Neuron (in vitro differentiated cells): ENCODE measurements at regions not wholly inside any gene's neighbourhood (a gene's known extent, or its start where the extent isn't known, plus 50 kb on each side); places are given as distances from the start of the nearest gene placed in this dataset.

ENCODE experiments used
- H2AFZ ChIP-seq: one replicate; pipeline ENCODE4 v1.6.1; 2013; ENCODE audit warnings: low read depth, mild to moderate bottlenecking, inconsistent platforms, low read length, moderate library complexity
- H3K27me3 ChIP-seq: one replicate; pipeline ENCODE4 v1.6.1; 2013; ENCODE audit warnings: low read length; ENCODE audit not compliant: insufficient read depth
- H3K36me3 ChIP-seq: one replicate; pipeline ENCODE4 v1.6.1; 2013; ENCODE audit warnings: low read length; ENCODE audit not compliant: insufficient read depth
- H3K4me1 ChIP-seq: one replicate; pipeline ENCODE4 v1.6.1; 2013; ENCODE audit warnings: low read length; ENCODE audit not compliant: insufficient read depth
- H3K4me3 ChIP-seq: 2 replicates; pipeline ENCODE4 v1.5.1; 2013; ENCODE audit warnings: mild to moderate bottlenecking, low read length, moderate library complexity
- H3K9me3 ChIP-seq: one replicate; pipeline ENCODE4 v1.6.1; 2013; ENCODE audit warnings: low read length

DNA sequence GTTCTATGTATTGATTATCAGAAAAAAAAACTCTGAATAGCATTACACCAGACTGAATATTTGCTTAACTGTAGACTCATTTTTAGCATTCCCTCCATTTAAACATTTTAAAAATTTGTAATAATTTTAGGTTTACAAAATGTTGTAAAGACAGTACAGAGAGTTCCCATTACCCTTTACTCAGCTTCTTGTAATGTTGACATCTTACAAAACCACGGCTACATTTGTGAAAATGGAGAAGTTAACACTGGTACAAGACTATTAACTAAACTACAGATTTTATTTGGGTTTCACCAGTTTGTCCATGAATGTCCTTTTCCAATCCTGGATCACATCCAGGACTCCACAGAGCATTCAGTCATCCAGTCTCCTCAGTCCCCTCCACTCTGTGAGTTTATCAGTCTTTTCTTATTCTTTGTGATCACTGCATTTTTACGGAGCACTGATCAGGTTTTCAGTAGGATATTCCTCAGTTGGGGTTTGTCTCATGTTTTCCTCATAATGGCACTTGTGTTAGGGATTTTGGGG lies 130.0 kb upstream of the EEPD1 start:
- peaks cover 5% of the 10 kb centered on the region for H3K27me3 ChIP-seq

DNA sequence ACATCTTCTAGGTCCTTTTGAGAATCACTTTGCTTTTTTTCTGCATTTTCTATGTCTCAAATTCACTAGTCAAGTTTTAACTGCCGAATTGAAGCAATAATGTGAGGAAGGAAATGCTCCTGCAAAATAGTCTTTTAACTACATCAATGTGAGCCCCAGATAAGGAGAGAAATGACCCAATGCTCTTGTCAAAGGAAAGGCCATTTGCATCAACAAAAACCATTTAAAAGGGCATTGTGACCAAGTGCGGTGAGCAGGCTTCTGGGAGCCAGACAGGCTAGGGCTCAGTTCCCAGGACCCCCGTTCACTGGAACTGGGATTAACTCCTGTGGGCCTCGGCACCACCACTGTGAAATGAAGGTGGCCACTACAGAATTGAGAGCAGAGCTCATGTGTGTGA lies 127.9 kb upstream of the EEPD1 start:
- H3K27me3 ChIP-seq, result peaks cover under 1% of the 10 kb centered on the region
- no peaks in the 10 kb centered on the region for H3K9me3 ChIP-seq
- H3K4me3 ChIP-seq, result no peak overlapping the region
- peaks cover 5% of the 10 kb centered on the region for H3K4me1 ChIP-seq
- H3K36me3 ChIP-seq, result no peaks in the 10 kb centered on the region
- no peak overlapping the region for H2AFZ ChIP-seq

More for the DNA sequence above, 130.0 kb upstream of the EEPD1 start:
- Histone ChIP-seq H3K36me3 (no peaks in the 10 kb centered on the region), H2AFZ (no peak overlapping the region), H3K9me3 (no peaks in the 10 kb centered on the region), H3K4me3 (no peak overlapping the region), H3K4me1 (peaks cover 5% of the 10 kb centered on the region)

DNA sequence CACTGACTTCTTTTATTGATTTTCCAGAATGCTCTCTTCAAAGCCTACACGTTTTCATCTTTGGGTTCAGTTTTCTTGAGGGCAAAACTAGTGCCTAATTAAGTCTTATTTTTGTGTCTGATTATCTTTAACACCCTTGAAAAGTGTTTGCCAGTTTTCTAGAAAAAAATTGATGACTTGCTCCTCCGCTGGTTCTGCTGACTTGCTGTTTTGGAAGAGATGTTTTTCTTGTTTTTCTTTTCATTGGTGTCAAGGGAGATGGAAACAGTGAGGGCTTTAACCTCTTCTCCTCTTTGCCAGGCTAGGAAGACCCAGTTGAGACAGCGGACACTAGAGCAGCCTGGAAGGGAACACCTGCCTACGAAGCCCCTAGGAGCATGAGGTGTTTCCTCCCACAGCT lies 123.7 kb upstream of the EEPD1 start:
- Histone ChIP-seq H2AFZ (no peak overlapping the region), H3K4me1 (peaks cover 5% of the 10 kb centered on the region), H3K9me3 (no peaks in the 10 kb centered on the region), H3K36me3 (no peaks in the 10 kb centered on the region), H3K27me3 (peaks cover 3% of the 10 kb centered on the region), H3K4me3 (no peak overlapping the region)

GRCh38 chr7:36029853-36030515 lies 123.1 kb upstream of the EEPD1 start:
- no peaks in the 10 kb centered on the region for H3K9me3 ChIP-seq
- peaks cover 3% of the 10 kb centered on the region for H3K27me3 ChIP-seq
- H3K4me1 ChIP-seq, result peaks cover 4% of the 10 kb centered on the region
- no peak overlapping the region for H3K4me3 ChIP-seq
- no peak overlapping the region for H2AFZ ChIP-seq
- H3K36me3 ChIP-seq, result no peaks in the 10 kb centered on the region

- no peaks in the 10 kb centered on the region for H3K36me3 ChIP-seq
- no peaks in the 10 kb centered on the region for H3K9me3 ChIP-seq
- H3K27me3 ChIP-seq, result peaks cover 3% of the 10 kb centered on the region
- H2AFZ ChIP-seq, result no peak overlapping the region
- no peak overlapping the region for H3K4me3 ChIP-seq
- H3K4me1 ChIP-seq, result peaks cover 3% of the 10 kb centered on the region
Observed at GRCh38 chr7:36032361-36032818, 120.7 kb upstream of the EEPD1 start.

DNA sequence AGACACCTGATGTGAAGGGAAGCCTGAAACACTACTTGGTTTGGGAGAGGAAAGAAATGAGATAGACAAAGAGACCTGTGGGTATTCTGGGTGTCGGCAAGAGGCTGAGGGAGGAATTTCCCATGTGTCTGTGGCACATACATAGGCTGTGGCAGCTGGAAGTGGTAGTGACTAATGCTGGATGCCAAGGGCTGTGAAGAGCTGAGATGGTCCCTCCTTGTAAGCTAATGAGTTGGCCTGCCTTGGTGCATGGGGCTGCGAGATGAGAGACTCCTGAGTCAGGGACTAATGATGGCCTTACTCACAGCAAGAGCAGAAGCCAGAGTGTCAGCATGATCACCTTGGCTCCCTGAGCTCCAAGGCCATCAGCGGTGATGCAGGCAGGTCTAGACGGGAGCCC lies 119.0 kb upstream of the EEPD1 start:
- no peak overlapping the region for H3K4me3 ChIP-seq
- peaks cover 3% of the 10 kb centered on the region for H3K27me3 ChIP-seq
- H3K36me3 ChIP-seq, result no peaks in the 10 kb centered on the region
- H3K9me3 ChIP-seq, result no peaks in the 10 kb centered on the region
- H3K4me1 ChIP-seq, result peaks cover 5% of the 10 kb centered on the region
- no peak overlapping the region for H2AFZ ChIP-seq

- Histone ChIP-seq H3K4me3 (no peak overlapping the region), H3K4me1 (peaks cover 5% of the 10 kb centered on the region), H3K27me3 (peaks cover 3% of the 10 kb centered on the region)
Observed at GRCh38 chr7:36035186-36035585, 117.9 kb upstream of the EEPD1 start.

DNA sequence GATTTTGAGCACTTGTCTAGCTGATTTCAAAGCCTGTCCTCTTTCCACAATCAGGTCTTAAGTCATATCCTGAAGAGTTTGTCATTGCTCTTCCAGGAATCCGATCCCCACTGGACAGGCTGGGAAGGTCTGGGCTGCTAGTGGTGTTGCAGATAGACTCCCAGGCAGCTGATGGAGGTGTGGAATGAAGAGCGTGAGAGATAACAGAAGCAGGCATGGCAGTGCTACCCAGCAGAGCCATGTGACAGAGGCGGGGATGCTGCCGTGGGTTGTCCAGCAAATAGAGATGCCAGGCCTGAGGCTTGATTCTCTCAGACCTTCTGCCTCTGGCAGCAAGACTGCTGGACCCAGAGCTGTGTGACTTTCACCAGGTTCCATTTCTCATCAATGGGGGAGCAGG lies 116.5 kb upstream of the EEPD1 start:
- Histone ChIP-seq H3K27me3 (peaks cover 3% of the 10 kb centered on the region), H3K36me3 (no peaks in the 10 kb centered on the region), H3K4me1 (peaks cover 5% of the 10 kb centered on the region), H3K4me3 (no peak overlapping the region), H3K9me3 (no peaks in the 10 kb centered on the region), H2AFZ (no peak overlapping the region)

More at GRCh38 chr7:36035186-36035585, 117.9 kb upstream of the EEPD1 start:
- no peak overlapping the region for H2AFZ ChIP-seq
- H3K9me3 ChIP-seq, result no peaks in the 10 kb centered on the region
- no peaks in the 10 kb centered on the region for H3K36me3 ChIP-seq

GRCh38 chr7:36037121-36037662 lies 115.9 kb upstream of the EEPD1 start:
- Histone ChIP-seq H3K9me3 (no peaks in the 10 kb centered on the region), H3K4me1 (peaks cover 5% of the 10 kb centered on the region), H3K27me3 (peaks cover 3% of the 10 kb centered on the region), H3K36me3 (no peaks in the 10 kb centered on the region), H2AFZ (no peak overlapping the region), H3K4me3 (no peak overlapping the region)

DNA sequence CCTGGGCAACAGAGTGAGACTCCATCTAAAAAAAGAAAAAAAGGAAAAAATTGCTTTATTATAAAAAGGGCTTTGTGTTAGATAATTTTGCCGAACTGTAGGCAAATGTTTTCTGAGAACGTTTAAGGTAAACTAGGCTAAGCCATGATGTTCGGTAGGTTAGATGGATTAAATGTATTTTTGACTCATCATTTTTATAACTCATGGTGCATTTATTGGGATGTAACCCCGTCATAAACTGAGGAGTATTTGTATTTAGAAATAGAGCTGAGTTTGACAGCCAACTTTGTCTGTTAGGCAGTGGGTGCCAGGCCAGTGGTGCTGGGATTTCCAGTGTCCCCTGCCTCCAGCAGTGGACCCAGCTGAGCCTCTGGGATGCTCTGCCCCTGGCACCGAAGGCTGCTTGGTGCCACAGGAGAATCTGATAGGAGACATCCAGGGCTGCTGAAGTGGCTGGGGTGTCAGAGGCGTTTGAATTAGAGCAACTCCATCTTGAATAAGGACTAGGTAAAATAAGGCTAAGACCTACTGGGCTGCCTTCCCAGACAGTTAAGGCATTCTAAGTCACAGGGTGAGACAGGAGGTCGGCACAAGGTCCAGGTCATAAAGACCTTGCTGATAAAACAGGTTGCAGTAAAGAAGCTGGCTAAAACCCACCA lies 114.9 kb upstream of the EEPD1 start:
- H2AFZ ChIP-seq, result no peak overlapping the region
- no peaks in the 10 kb centered on the region for H3K36me3 ChIP-seq
- peaks cover 3% of the 10 kb centered on the region for H3K27me3 ChIP-seq
- H3K4me3 ChIP-seq, result no peak overlapping the region
- H3K4me1 ChIP-seq, result peaks cover 5% of the 10 kb centered on the region
- no peaks in the 10 kb centered on the region for H3K9me3 ChIP-seq

GRCh38 chr7:36039243-36039642 lies 113.8 kb upstream of the EEPD1 start:
- Histone ChIP-seq H3K27me3 (no peaks in the 10 kb centered on the region), H3K9me3 (no peaks in the 10 kb centered on the region)

DNA sequence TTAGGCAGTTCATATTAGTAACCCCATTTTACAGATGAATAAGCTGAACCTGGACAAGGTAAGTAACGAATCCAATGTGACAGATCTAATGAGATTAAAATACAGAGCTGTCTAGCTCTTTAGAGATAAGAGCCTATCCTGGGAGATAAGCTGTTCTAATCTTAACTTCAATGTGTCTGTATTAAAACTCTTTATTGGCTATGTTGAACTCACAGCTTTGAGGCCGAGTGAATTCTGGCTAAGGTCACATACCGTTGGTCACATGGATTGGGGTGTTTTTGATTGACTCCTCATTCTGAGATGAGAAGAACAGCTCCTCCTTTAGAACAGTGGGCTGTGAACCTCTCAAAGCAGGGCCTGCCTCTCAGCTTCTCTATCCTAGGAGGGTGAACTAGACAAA lies 113.4 kb upstream of the EEPD1 start:
- H2AFZ ChIP-seq, result no peak overlapping the region
- no peaks in the 10 kb centered on the region for H3K36me3 ChIP-seq
- H3K27me3 ChIP-seq, result no peaks in the 10 kb centered on the region
- H3K9me3 ChIP-seq, result no peaks in the 10 kb centered on the region
- peaks cover 5% of the 10 kb centered on the region for H3K4me1 ChIP-seq
- H3K4me3 ChIP-seq, result no peak overlapping the region

More at GRCh38 chr7:36039243-36039642, 113.8 kb upstream of the EEPD1 start:
- Histone ChIP-seq H3K4me1 (peaks cover 5% of the 10 kb centered on the region), H2AFZ (no peak overlapping the region), H3K4me3 (no peak overlapping the region), H3K36me3 (no peaks in the 10 kb centered on the region)

GRCh38 chr7:36040679-36041078 lies 112.4 kb upstream of the EEPD1 start:
- H3K4me3 ChIP-seq, result no peak overlapping the region
- no peaks in the 10 kb centered on the region for H3K27me3 ChIP-seq
- H3K4me1 ChIP-seq, result peaks cover 5% of the 10 kb centered on the region
- no peaks in the 10 kb centered on the region for H3K36me3 ChIP-seq
- no peaks in the 10 kb centered on the region for H3K9me3 ChIP-seq
- no peak overlapping the region for H2AFZ ChIP-seq
